GM11168 (cell line): ENCODE measurements at regions not wholly inside any gene's neighbourhood (a gene's known extent, or its start where the extent isn't known, plus 50 kb on each side); places are given as distances from the start of the nearest gene placed in this dataset.

Experiments
- in situ Hi-C: fragments of 300-500 bp; cut with MboI; formaldehyde crosslinking; loops from one replicate; pipeline ENCODE4 v1.12.0; 2022; ENCODE audit warnings: low sequenced_read_pairs; ENCODE audit not compliant: unreplicated experiment

GRCh38 chr17:79457889-79458288 is 153.0 kb downstream of the RBFOX3 start:
- in situ Hi-C loops: no loop called here

- in situ Hi-C loops: no loop called here
These were observed 153.5 kb downstream of the RBFOX3 start for GRCh38 chr17:79457376-79457775.

GRCh38 chr17:79455636-79456035 is 155.2 kb downstream of the RBFOX3 start:
- in situ Hi-C loops: no loop called here

- in situ Hi-C loops: no loop called here
These were observed 156.0 kb downstream of the RBFOX3 start for GRCh38 chr17:79454826-79455225.

- in situ Hi-C loops: no loop called here
These were observed 157.4 kb downstream of the RBFOX3 start for GRCh38 chr17:79453481-79453880.

GRCh38 chr17:79452706-79453105 is 158.1 kb downstream of the RBFOX3 start:
- in situ Hi-C loops: no loop called here

- in situ Hi-C loops: no loop called here
These were observed 159.7 kb downstream of the RBFOX3 start for GRCh38 chr17:79451167-79451566.

GRCh38 chr17:79446399-79447009 is 164.3 kb downstream of the RBFOX3 start:
- in situ Hi-C loops: no loop called here

- in situ Hi-C loops: no loop called here
These were observed 166.7 kb downstream of the RBFOX3 start for GRCh38 chr17:79444198-79444597.

GRCh38 chr17:79443026-79443425 is 167.8 kb downstream of the RBFOX3 start:
- in situ Hi-C loops: no loop called here

- in situ Hi-C loops: no loop called here
These were observed 169.3 kb downstream of the RBFOX3 start for GRCh38 chr17:79441356-79442160.

GRCh38 chr17:79440251-79440650 is 170.6 kb downstream of the RBFOX3 start:
- in situ Hi-C loops: no loop called here

- in situ Hi-C loops: no loop called here
These were observed 171.4 kb downstream of the RBFOX3 start for GRCh38 chr17:79439493-79439892.

- in situ Hi-C loops: no loop called here
These were observed 172.1 kb downstream of the RBFOX3 start for GRCh38 chr17:79438546-79439334.

GRCh38 chr17:79438058-79438457 is 172.8 kb downstream of the RBFOX3 start:
- in situ Hi-C loops: no loop called here

- in situ Hi-C loops: no loop called here
These were observed 173.8 kb downstream of the RBFOX3 start for GRCh38 chr17:79437081-79437480.

- in situ Hi-C loops: no loop called here
These were observed 174.9 kb downstream of the RBFOX3 start for GRCh38 chr17:79435962-79436361.

- in situ Hi-C loops: no loop called here
These were observed 175.6 kb downstream of the RBFOX3 start for GRCh38 chr17:79435296-79435695.

- in situ Hi-C loops: no loop called here
These were observed 176.6 kb downstream of the RBFOX3 start for GRCh38 chr17:79434215-79434614.

GRCh38 chr17:79433379-79433778 is 177.5 kb downstream of the RBFOX3 start:
- in situ Hi-C loops: no loop called here

- in situ Hi-C loops: no loop called here
These were observed 179.7 kb downstream of the RBFOX3 start for GRCh38 chr17:79431175-79431574.
